HepG2 (cell line): ENCODE measurements at regions not wholly inside any gene's neighbourhood (a gene's known extent, or its start where the extent isn't known, plus 50 kb on each side); places are given as distances from the start of the nearest gene placed in this dataset.

Source experiments
- ATAC-seq: fragments of 200-7000 bp; cut with Tn5 transposase; 3 replicates; pipeline ENCODE4 v1.9.1; 2020; ENCODE audit warnings: mild to moderate bottlenecking, moderate library complexity
- BruUV-seq: library from RNA; stranded (reverse); fragments of 400-500 nt; replicated peaks from 2 replicates; lab custom pipeline; 2021; lab: Mats Ljungman, UMichigan
- CTCF ChIA-PET: fragments of 300-600 bp; formaldehyde crosslinking; extraction: SDS; loops from one replicate; lab custom pipeline; 2021; ENCODE audit warnings: low total read pairs, inconsistent platforms, low intra/inter-chr PET ratio; lab: Yijun Ruan, JAX
- POLR2A ChIA-PET: fragments of 350-600 bp; sonication (Branson Sonifier 250); formaldehyde crosslinking; loops from one replicate; lab custom pipeline; 2020; ENCODE audit warnings: antibody characterized with exemption, inconsistent platforms; lab: Yijun Ruan, JAX
- DNase-seq: peaks from one replicate; pipeline ENCODE4 v3.0.0-alpha.2; 2015; ENCODE audit warnings: low spot score
- FAIRE-seq: peaks from 3 replicates; lab custom pipeline; 2011; peaks lifted over from hg19 to GRCh38; lab: Jason Lieb, UNC
- H2AFZ ChIP-seq: one replicate; pipeline ENCODE4 v1.6.1; 2011; ENCODE audit warnings: low read length, inconsistent platforms
- H3K27ac ChIP-seq: fragments of 300-600 bp; 3 replicates; pipeline ENCODE4 v1.8.0; 2011; ENCODE audit warnings: mixed run types, mild to moderate bottlenecking, mixed read lengths, low read length, inconsistent platforms; ENCODE audit not compliant: insufficient read depth; ENCODE audit errors: extremely low read length
- H3K27me3 ChIP-seq, 2 experiments: fragments of 200-600 bp in 1 of 2; 2 replicates in 1 of 2; 3 replicates in 1 of 2; pipeline versions ENCODE4 v1.6.0 to v1.8.0; 2011; ENCODE audit warnings: low read length in 2 of 2, mild to moderate bottlenecking in 2 of 2, moderate library complexity in 2 of 2, inconsistent platforms in 1 of 2; ENCODE audit not compliant: insufficient read depth in 2 of 2, control insufficient read depth in 1 of 2
- H3K36me3 ChIP-seq, 2 experiments: fragments of 200-600 bp in 1 of 2; replicated peaks in 1 of 2; 2 replicates in 1 of 2; 3 replicates in 1 of 2; pipeline versions ENCODE4 v1.5.1 to v1.8.0; 2011; ENCODE audit warnings: low read length in 2 of 2, inconsistent platforms in 1 of 2; ENCODE audit not compliant: insufficient read depth in 2 of 2, control insufficient read depth in 1 of 2
- H3K4me1 ChIP-seq: 2 replicates; pipeline ENCODE4 v1.5.1; 2012; ENCODE audit warnings: low read length, inconsistent platforms; ENCODE audit not compliant: insufficient read depth
- H3K4me2 ChIP-seq: 2 replicates; pipeline ENCODE4 v1.6.0; 2011; ENCODE audit warnings: low read depth, low read length, inconsistent platforms
- H3K4me3 ChIP-seq, 3 experiments: fragments of 200-600 bp in 1 of 3; sonication (generic), shearing (Covaris generic) in 1 of 3; replicated peaks in 1 of 3; 2 replicates each; pipeline ENCODE4 v1.5.1; 2011 to 2016; ENCODE audit warnings: low read length in 3 of 3, inconsistent platforms in 2 of 3, low read depth in 2 of 3, mild to moderate bottlenecking in 2 of 3, control low read depth in 1 of 3, mixed read lengths in 1 of 3; ENCODE audit not compliant: insufficient read depth in 1 of 3
- H3K79me2 ChIP-seq: one replicate; pipeline ENCODE4 v1.6.1; 2011; ENCODE audit warnings: low read length, inconsistent platforms; ENCODE audit not compliant: insufficient read depth
- H3K9ac ChIP-seq: 2 replicates; pipeline ENCODE4 v1.6.0; 2011; ENCODE audit warnings: mild to moderate bottlenecking, low read depth, low read length, inconsistent platforms; ENCODE audit not compliant: insufficient read depth
- H3K9me3 ChIP-seq: 2 replicates; pipeline ENCODE4 v1.5.1; 2012; ENCODE audit warnings: mild to moderate bottlenecking, low read length
- H4K20me1 ChIP-seq: 2 replicates; pipeline ENCODE4 v1.6.0; 2011; ENCODE audit warnings: inconsistent platforms, mild to moderate bottlenecking, low read length, moderate library complexity; ENCODE audit not compliant: insufficient read depth
- ATF1 ChIP-seq: IDR thresholded peaks from 2 replicates; pipeline ENCODE4 v1.6.1; 2016; ENCODE audit warnings: mild to moderate bottlenecking, control low read depth
- BRD4 ChIP-seq: sonication (generic); formaldehyde crosslinking; IDR thresholded peaks from 2 replicates; pipeline ENCODE4 v1.4.0; 2020; ENCODE audit warnings: missing genetic modification reagents
- DDIT3 ChIP-seq: sonication (generic); formaldehyde crosslinking; IDR thresholded peaks from 2 replicates; pipeline ENCODE4 v1.4.0; 2020; ENCODE audit warnings: mild to moderate bottlenecking, missing genetic modification reagents
- ETS1 ChIP-seq: sonication (generic); formaldehyde crosslinking; IDR thresholded peaks from 2 replicates; pipeline ENCODE4 v1.4.0; 2020; ENCODE audit warnings: missing genetic modification reagents
- NFRKB ChIP-seq: fragments of 450-650 bp; IDR thresholded peaks from 2 replicates; pipeline ENCODE4 v1.6.1; 2017
- PAX8 ChIP-seq: sonication (generic); formaldehyde crosslinking; IDR thresholded peaks from 2 replicates; pipeline ENCODE4 v1.8.0; 2022; ENCODE audit warnings: mild to moderate bottlenecking, missing genetic modification reagents, borderline replicate concordance
- PRDM10 ChIP-seq: sonication (generic); formaldehyde crosslinking; IDR thresholded peaks from 2 replicates; pipeline ENCODE4 v1.4.0; 2020; ENCODE audit warnings: low read depth, missing genetic modification reagents
- RARG ChIP-seq: sonication (generic); formaldehyde crosslinking; IDR thresholded peaks from 2 replicates; pipeline ENCODE4 v1.4.0; 2020; ENCODE audit warnings: low read depth, mild to moderate bottlenecking, missing genetic modification reagents
- REPIN1 ChIP-seq: sonication (generic); formaldehyde crosslinking; IDR thresholded peaks from 2 replicates; pipeline ENCODE4 v1.8.0; 2022; ENCODE audit warnings: missing genetic modification reagents, low read depth, mild to moderate bottlenecking, borderline replicate concordance
- SP2 ChIP-seq: sonication (generic); formaldehyde crosslinking; IDR thresholded peaks from 2 replicates; pipeline ENCODE4 v1.5.1; 2020; ENCODE audit warnings: mild to moderate bottlenecking, missing genetic modification reagents
- TP53 ChIP-seq: sonication (generic); formaldehyde crosslinking; conservative IDR thresholded peaks from 2 replicates; pipeline ENCODE4 v1.4.0; 2020; ENCODE audit warnings: missing genetic modification reagents
- TRAFD1 ChIP-seq: sonication (generic); formaldehyde crosslinking; IDR thresholded peaks from 2 replicates; pipeline ENCODE4 v1.5.1; 2020; ENCODE audit warnings: missing genetic modification reagents, mild to moderate bottlenecking, borderline replicate concordance
- ZBTB1 ChIP-seq: sonication (generic); formaldehyde crosslinking; IDR thresholded peaks from 2 replicates; pipeline ENCODE4 v1.4.0; 2020; ENCODE audit warnings: missing genetic modification reagents, borderline replicate concordance
- ZNF101 ChIP-seq: sonication (generic); formaldehyde crosslinking; IDR thresholded peaks from 2 replicates; pipeline ENCODE4 v1.4.0; 2020; ENCODE audit warnings: mild to moderate bottlenecking, low read depth, missing genetic modification reagents, borderline replicate concordance
- ZNF121 ChIP-seq: sonication (generic); formaldehyde crosslinking; IDR thresholded peaks from 2 replicates; pipeline ENCODE4 v1.5.0; 2020; ENCODE audit warnings: mild to moderate bottlenecking, missing genetic modification reagents
- ZNF354B ChIP-seq: sonication (generic); formaldehyde crosslinking; IDR thresholded peaks from 2 replicates; pipeline ENCODE4 v1.8.0; 2022; ENCODE audit warnings: mild to moderate bottlenecking, missing genetic modification reagents
- ZNF616 ChIP-seq: sonication (generic); formaldehyde crosslinking; IDR thresholded peaks from 2 replicates; pipeline ENCODE4 v1.5.0; 2020; ENCODE audit warnings: low read depth, mild to moderate bottlenecking, missing genetic modification reagents
- ZSCAN21 ChIP-seq: sonication (generic); formaldehyde crosslinking; IDR thresholded peaks from 2 replicates; pipeline ENCODE4 v1.8.0; 2022; ENCODE audit warnings: mild to moderate bottlenecking, missing genetic modification reagents, moderate library complexity, borderline replicate concordance
- WGBS: methylation state at CpG from one replicate; pipeline ENCODE4 v1.1.6; 2017; ENCODE audit warnings: low lambda C conversion rate; 5-methylcytosine and 5-hydroxymethylcytosine counted together
- in situ Hi-C: cut with HindIII; loops from 2 replicates; pipeline ENCODE4 v1.10.0; 2017; ENCODE audit warnings: low pct_unique_long_range_greater_than_20kb; ENCODE audit not compliant: extremely low pct_ligation_motif_present
- intact Hi-C: fragments of 100-400 bp; cut with micrococcal nuclease; formaldehyde crosslinking; loops from one replicate; pipeline ENCODE4 v1.10.0; 2022; ENCODE audit not compliant: unreplicated experiment

- TF ChIP-seq ETS1 (CRISPR knock-in tag) (no peak), ZSCAN21 (no peak), SP2 (CRISPR knock-in tag) (no peak), DDIT3 (CRISPR knock-in tag) (no peak), RARG (CRISPR knock-in tag) (no peak), TP53 (CRISPR knock-in tag) (no peak), BRD4 (no peak), ZNF121 (CRISPR knock-in tag) (no peak), ZNF101 (CRISPR knock-in tag) (no peak), ATF1 (CRISPR knock-in tag) (no peak), TRAFD1 (CRISPR knock-in tag) (no peak)
Observed at GRCh38 chr19:30883071-30883470, 466.2 kb downstream of the TSHZ3 start (continued).

GRCh38 chr19:30882411-30883005 lies 466.7 kb downstream of the TSHZ3 start:
- Histone ChIP-seq H3K27me3 (no peaks in the 10 kb centered on the region), H3K79me2 (no peaks in the 10 kb centered on the region), H4K20me1 (no peaks in the 10 kb centered on the region), H3K4me1 (no peaks in the 10 kb centered on the region), H3K27ac (no peak overlapping the region), H3K9me3 (peaks cover 99% of the 10 kb centered on the region), H3K36me3 (no peaks in the 10 kb centered on the region), H3K4me3 (no peak overlapping the region), H3K4me2 (no peak overlapping the region), H2AFZ (no peak overlapping the region), H3K9ac (no peak overlapping the region)
- 6% methylated on average over 7 of the region's 7 CpGs for WGBS
- no TSS peak for BruUV-seq
- POLR2A ChIA-PET, result no interaction called here
- CTCF ChIA-PET, result no interaction called here
- no peak for FAIRE-seq
- in situ Hi-C loops (no loop called here), intact Hi-C loops (no loop called here)
- no peak for DNase-seq
- ATAC-seq, result no peak
- no peak for TF ChIP-seq NFRKB
- no peak for TF ChIP-seq REPIN1 (CRISPR knock-in tag)
- TF ChIP-seq PRDM10 (CRISPR knock-in tag), result no peak
- TF ChIP-seq ZNF616 (CRISPR knock-in tag), result no peak
- TF ChIP-seq ZBTB1 (CRISPR knock-in tag), result no peak
- TF ChIP-seq PAX8, result no peak
- no peak for TF ChIP-seq ZNF354B (CRISPR knock-in tag)
